Kidney capillary endothelial cell (primary cell): ENCODE measurements at regions not wholly inside any gene's neighbourhood (a gene's known extent, or its start where the extent isn't known, plus 50 kb on each side); places are given as distances from the start of the nearest gene placed in this dataset.
A peak's percentile ranks its signal among the peaks of the same experiment; 100 is the strongest.

Source experiments
- DNase-seq: peaks from one replicate; pipeline ENCODE4 v3.0.0-alpha.2; 2018; ENCODE audit warnings: low spot score

DNA sequence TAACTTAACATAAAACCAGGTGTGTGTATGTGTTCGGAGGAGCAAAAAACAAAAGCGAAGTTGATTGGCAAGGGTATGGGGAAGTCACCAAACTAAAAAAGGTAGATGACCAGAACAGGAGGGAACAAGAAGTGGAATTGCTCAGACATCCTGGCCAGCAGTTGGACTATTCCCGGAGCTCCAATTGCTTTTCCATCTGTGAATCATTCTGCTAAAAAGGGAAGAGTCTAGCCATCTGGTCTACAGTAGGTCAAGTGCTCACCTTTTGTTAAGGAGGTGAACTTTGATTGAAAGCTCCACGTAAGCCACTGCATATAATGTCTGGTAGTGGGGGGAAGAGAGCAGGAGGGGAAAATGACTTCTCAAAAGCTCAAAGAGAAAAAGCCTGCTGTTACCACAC lies 50.0 kb upstream of the BET1 start:
- no peak for DNase-seq

DNA sequence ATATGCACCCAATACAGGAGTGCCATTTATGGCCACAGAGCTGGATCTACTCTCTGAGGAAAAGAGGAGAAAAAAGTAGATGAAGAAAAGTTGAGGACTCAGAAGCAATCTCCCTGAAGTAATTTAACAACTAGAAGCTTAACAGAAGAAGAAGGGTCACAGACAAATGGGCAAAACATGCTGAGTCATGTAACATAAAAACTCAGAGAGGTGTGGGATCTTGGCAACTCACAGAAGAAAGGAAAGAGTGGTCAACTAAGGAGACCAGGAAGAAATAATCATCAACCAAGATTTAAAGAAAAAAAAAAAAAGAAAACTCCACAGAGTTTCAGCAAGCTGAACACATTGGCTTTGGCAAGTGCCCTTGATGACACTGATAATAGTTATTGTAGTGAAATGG lies 51.8 kb upstream of the BET1 start:
- no peak for DNase-seq

DNA sequence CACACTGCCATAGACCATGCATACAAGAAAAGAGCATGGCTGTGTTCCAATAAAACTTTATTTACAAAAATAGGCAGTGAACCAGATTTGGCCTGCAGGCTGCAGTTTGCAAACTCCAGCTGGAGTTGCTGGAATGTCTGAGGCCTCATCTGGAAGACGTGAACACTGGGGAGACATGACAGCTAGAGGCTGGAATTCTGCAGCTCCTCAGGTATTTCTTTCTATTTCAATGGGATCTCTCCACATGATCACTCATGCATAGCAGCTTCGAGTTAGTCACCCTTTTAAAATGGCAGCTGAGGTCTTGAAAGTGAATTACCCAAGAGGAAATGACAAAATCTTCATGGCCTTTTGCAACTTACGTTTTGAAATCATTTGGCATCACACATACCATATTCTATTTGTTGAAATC lies 52.6 kb upstream of the BET1 start:
- DNase-seq, result peak; percentile 36

DNA sequence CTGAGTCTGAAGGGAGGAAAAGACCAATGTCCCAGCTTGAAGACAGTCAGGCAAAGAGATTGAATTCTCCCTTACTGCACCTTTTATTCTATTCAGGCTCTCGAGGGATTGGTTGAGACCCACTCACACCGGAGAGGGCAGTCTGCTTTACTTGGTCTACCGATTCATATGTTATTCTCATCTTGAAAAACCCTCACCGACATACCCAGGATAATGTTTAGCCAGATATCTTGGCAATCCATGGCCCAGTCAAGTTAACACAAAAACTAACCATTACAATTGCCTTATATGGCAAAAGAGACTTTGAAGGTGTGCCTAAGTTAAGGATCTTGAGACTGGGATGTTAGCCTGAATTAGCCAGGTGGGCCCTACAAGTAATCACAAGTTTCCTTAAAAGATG lies 53.8 kb upstream of the BET1 start:
- DNase-seq, result no peak

DNA sequence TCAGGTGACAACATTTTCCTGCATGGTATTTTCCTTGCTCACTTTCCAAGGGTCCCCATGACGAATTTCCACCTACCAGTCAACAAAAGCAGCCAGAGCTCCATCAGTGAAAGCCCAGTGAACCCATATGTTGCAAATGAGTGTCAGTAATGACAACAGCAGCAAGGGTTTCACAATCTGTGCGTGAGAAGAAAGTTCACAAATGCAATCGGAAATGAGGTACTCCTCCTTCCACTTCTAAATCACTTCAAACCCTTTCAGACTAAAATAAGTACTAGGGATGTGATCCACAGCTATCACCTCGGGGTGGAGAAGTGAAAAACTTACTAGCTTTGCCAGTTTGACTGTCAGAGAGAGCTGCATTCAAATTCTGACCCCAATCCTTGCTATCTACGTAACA lies 55.6 kb upstream of the BET1 start:
- no peak for DNase-seq

DNA sequence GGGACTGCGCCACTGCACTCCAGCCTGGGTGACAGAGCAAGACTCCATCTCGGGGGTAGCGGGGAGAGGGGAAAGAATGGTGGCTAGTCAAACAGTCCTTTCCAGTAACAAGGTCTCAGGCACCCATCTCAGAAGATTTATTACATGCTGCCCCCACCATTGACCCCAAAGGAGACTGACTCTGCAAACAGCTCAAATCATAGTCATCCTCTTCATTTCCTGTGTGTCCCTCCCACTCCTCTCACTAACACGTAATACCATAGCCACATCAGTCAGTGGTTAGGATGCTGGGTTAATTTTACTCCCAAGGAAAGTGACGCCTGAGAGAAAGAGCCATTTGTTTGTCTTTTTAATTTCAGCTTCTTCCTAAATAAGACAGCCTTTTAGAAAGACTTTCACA lies 56.6 kb upstream of the BET1 start:
- no peak for DNase-seq

DNA sequence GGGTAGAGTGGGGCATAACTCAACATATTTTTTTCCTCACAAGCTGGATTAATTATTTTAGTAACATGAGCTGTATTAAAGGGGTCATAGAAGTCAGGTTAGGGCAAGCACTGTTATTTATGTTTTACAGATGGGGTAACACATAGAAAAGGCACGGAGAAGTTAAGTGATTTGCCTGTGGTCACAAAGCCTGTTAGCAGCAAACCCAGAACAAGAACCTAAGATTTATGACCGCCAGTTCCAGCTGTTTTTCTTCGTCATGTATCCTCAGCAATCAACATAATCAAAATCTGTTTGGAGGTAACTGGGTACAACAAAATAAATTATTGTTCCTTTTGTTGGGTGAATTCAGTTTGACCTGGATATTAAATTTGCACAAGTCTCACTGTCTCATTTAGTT lies 57.2 kb upstream of the BET1 start:
- DNase-seq, result no peak

DNA sequence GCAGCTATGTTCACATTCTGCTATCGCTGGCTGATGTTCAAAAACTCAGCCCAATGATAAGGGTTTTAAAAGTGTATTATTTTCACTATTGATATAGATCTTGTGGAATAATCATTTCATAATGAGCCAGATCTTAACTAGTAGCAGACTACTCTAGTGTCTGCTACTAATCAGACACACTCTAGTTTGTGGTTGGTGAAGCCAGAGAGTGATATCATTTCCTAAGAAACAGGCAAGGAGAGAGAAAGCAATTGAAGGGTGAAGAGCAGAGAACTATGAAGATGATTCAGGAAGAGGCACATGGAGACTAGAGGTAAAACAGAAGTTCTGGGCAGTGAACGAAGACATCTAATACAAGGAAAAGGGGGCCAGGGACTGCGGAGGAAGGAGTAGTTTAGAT lies 58.2 kb upstream of the BET1 start:
- no peak for DNase-seq

DNA sequence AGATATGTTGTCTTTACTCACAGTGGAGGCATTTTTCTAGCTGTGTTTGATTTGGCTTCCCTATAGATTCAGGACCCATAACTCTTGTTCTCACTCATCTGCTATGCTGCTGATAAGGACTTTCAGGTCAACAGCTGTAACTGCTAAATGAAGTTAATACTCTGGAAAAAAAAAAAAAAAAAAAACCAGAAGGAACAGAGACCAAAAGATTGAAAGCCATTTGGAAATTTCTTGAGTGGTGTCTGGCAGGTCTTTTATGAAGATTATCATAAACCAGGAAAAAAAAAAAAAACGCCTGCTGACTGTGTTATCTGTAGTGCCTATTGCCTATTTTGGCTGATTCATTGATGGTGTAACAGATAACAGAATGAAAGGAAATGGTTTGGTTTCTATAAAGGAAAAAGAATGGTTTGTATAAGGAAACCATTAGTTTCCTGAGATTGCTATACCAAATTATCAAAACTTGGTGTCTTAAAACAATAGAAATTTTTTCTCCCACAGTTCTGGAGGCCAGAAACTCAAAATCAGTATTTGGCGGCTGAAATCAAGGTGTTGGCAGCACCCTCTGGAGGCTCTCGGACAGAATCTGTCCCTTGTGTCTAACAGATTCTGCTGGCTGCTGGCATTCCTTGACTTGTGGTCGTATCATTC lies 60.5 kb upstream of the BET1 start:
- no peak for DNase-seq

DNA sequence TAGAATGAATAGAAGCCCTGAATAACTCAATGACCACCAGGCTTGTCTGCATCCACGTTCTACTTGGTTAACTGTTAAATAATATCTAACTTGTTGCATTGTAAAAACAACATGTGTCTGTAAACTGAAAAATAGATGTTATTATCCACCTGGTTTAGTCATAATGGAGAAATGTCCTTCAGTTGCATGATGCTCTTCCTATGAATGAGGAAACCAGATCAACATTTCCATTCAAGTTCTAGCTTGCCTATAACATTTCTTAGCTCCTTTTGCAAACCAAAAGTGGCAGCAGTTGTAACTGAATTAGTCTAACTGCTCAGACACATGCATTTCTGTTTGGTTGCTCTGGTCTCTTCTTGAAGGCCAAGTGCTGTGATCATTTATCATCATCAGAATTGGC lies 62.9 kb upstream of the BET1 start:
- no peak for DNase-seq

DNA sequence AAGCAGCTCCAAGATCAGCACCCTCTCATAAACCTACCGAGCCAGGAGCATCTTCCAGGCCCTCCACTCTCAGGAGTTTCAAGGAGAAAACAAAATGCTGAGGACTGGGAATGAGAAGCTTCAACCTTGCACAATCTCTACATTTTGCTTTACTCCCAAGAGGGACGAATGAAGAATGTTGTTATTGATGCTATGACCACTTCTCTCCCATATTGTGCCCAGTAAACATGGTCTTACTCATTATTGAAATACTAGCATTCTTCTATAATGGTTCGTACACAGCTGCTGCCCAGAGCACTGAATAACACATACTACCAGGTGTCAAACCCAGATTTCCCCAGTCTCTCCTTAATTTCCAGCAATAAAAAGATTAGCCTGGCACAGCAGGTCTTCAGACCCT lies 63.4 kb upstream of the BET1 start:
- no peak for DNase-seq

DNA sequence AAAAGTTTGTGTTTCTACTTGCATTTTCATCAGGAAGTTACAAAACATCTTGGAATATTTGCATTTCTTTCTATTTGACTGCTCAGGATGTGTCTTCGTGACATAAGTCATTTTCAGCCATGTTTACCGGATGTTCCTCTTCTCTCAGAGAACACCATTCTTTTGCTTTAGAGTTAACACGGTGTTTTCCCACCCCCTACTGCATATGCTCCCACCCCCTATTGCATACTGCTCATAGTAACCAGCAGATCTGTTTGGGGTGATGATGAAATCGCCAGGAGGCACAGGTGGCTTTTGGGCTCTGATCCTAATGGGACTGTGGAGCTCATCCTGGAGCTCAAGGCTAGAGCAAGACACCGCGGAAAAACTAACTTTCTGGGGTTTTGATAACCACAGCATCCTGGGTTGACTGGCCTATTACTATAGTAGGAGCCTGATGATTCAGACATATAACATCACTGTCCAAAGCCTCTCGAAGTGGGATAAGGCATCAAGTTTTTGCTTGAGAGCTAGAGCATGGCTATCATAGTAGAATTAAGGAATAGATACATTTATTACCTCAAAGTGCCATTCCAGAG lies 65.1 kb upstream of the BET1 start:
- DNase-seq, result no peak

DNA sequence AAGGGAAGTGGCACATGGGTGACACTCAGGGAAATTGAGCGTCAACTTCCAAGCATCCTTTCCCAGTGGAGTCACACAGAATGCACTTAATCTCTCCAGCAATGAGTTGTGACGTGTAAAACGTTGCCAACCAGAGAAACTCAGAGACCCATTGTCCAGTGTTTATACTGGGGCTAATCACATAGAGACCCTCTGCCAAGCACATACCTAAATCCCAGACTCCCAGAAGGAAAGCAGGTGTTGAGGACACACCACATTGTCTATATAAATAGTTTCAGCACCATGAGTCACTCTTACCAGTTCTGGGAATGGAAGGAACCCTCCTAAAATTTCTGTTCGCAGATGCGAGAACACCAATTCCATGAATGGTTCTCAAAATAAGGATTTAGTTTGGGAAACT lies 76.4 kb upstream of the BET1 start:
- no peak for DNase-seq

DNA sequence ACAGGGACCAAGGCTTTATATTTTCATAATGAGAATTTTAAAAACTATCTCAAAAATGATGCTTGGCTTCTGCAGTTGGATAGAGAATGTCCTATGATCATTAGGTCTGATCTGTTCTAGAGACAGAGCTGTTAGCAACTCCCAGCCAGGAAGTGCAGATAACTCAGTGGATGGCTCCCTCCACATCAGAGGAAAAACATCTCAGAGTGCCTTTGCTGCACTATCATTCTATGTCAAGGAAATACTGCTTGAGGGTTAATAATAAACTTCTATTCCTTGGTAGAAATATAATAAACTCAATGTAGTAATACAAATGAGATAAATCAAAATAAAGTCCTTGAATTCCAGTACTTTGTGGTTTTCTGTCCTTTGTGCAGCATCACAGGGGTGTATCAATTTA lies 78.0 kb upstream of the BET1 start:
- no peak for DNase-seq

DNA sequence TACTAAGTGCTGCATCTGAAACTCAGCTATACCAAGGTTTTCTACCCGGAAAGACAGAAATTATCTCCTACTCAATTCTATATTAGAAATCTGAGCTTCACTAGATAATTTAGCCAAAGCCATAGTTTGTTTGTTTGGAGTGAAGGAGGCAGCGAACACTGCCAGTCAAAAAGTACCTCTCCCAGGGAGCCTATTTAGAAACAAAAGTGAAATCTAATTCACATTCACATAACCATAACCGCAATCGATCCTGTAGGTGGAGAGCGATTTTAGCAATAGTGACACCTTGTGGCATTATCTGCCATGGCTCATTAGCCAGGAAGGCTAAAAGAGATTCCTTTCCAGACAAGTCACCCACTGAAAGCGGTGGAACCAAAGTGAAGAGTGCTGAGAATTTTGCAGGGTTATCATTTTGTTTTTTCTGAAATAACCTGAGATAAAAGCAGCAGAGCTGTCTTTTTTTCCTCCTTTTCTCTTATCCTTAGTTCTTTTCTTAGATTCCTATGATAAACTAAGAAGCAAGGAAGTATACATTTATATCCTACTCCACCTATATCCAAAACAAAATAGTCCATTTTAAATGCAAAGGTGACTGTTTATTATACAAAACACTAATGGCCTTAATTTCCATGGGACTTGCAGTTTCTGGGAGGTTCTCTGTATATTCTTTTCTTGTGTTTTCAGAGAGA lies 83.7 kb upstream of the BET1 start:
- DNase-seq, result peak; percentile 71

DNA sequence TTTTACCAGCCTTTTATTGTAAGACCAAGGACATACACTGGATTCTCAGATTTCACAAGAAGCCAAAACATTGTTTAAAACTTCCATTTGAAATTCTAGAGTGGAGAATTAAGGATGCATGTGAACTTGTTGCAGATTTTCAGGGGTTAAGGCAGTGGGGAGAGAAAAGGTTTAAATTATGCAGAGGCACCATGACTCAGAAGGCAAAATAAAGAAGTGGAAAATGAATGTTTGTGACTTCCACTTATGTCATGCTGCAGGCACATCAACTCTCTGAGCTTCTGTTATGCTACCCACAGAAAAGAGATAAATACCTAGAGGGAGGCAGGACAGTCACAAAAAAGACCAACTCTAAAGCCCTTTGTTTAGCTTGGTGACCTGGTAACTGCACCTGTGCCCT lies 84.4 kb upstream of the BET1 start:
- DNase-seq, result no peak

DNA sequence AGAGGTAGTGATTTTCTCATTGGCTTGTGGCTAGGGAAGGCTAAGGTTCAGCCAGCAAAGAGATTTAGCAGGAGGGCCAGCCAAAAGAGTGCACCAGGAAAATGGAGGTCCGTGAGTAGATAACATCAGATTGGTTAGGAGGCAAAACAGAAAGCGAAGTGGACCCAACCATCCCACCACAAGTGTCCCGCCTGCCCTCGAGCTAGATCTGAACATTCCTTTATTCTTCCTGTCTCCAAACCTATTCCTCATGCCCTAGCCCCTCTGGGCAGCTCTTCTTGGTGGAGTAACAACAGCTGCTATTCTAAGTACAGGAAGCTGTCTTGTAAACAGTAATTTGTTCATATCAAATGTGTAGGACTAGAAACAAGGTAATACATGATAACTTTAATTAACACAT lies 85.7 kb upstream of the BET1 start:
- DNase-seq, result no peak

DNA sequence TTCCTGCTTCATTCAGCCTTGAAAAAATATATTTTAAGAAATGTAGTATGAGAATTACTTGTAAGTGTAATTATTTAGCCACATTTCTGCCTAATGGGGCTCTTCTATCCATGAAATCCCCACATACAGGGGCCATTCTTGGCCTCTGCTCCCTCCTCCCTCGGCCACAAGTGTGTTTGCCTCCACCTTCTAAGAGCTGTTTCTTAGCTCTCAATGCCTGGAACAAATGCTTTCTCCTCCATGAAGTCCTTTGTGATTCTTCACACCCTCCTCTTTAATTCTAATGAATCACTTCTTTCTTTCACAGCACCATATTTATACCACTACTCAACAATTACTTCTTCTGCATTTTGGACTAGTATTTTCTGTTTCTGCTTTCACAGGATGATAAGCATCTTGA lies 88.8 kb upstream of the BET1 start:
- no peak for DNase-seq

DNA sequence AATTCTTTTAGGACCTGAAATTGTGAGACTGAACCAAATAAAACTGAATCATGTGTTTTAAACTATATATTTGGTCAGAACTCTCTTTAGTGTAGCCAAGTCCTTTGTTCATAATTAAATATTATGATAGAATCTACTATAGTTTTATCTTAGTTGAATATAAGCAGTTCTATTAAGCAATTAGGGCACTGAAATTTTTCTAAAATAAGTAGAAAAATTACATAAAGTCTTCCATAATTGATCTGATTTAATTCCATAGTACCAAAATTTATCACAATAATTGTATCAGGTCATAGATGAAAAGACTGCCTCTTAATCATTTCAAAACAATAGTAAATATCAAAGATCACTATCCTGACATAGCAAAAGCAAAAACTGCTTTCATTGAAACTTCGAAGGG lies 90.1 kb upstream of the BET1 start:
- DNase-seq, result no peak

DNA sequence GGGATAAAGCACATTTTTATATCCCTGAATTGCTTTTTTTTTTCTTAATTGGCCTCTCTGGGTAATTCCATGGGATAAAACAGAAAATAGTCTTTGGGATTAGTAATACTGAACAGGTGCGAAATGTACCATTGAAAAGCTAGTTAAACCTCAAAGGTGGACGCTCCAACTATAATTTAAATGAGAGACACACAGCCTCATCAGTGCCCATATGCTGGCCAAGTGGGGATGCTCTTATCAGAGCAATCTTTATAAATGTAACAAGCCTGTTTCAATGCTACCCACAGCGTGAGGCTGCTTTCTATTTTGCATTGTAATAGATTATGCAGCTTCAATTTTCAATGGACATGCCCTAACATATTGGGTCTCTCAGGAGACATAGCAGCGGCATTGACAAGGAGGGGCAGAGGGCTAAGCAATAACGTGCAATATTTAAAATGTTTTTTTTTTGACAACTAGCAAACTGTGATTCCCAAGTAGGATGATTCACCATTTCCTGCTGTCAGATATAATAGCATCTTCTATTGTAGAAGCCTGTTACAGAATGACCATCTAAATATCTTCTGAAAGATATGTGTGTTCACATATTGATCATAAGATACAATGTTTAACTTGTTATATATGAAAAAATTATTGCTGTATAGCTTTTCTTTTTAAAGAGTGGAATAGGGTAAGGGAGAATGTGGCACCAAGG lies 91.3 kb upstream of the BET1 start:
- DNase-seq, result no peak

DNA sequence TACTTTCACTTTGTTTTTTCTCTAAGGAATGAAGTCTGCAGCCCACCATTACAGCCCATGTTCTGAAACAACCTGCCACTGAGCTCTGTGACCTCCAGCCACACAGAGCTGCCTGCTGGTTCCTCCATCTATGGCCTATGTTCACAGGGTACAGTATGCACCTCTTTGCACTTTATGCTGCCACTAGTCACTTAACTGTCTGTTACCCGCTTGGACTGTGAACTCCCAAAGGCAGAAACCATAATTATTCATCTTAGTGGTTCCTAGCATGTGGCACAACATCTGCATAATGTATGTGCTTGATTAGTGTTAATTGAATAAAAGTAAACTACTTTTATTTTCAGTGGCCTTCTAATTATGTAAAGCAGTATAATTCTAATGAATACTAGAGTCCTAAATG lies 95.5 kb upstream of the BET1 start:
- no peak for DNase-seq

DNA sequence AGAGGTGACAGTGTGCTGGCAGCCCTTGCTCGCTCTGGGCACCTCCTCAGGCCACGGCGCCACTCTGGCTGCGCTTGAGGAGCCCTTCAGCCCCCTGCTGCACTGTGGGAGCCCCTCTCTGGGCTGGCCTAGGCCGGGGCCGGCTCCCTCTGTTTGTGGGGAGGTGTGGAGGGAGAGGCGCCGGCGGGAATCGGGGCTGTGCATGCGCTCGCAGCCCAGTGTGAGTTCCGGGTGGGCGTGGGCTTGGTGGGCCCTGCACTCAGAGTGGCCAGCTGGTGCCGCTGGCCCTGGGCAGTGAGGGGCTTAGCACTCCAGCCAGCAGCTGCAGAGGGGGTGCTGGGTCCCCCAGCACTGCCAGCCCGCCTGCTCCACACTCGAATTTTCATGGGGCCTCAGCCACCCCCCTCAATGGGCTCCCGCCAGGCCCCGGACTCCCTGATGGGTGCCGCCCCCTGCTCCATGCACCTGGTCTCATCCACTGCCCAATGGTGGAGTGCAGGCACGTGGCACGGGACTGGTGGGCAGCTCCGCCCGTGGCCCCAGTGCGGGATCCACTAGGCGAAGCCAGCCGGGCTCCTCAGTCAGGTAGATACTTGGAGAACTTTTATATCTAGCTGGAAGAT lies 96.7 kb upstream of the BET1 start:
- no peak for DNase-seq

DNA sequence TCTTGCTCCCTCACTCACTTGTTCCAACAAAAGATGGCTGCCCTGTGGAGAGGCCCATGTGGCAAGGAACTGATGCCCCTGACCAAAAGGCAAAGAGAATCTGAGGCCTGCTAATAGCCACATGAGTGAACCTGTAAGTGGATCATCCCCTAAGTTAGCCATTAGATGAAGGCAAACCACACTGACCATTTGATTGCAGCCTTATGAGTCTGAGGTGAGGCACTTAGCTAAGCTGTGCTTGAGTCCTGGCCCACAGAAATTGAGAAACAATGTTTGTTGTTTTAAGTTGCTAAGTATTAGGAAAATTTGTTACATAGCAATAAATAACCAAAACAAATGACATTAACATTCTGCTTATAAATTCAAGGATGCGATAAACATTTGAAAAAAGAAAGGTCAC lies 100.1 kb upstream of the BET1 start:
- no peak for DNase-seq
